Karpas-422 (cell line): ENCODE measurements at regions not wholly inside any gene's neighbourhood (a gene's known extent, or its start where the extent isn't known, plus 50 kb on each side); places are given as distances from the start of the nearest gene placed in this dataset.

ENCODE experiments used
- DNase-seq: peaks from one replicate; pipeline ENCODE4 v3.0.0-alpha.2; 2015
- H2AFZ ChIP-seq: fragments of 200-600 bp; sonication (generic); 2 replicates; pipeline ENCODE4 v1.6.1; 2014; ENCODE audit warnings: antibody characterized with exemption, low read length, mixed read lengths
- H3K27ac ChIP-seq: fragments of 200-600 bp; sonication (generic); 2 replicates; pipeline ENCODE4 v1.5.1; 2014; ENCODE audit warnings: mild to moderate bottlenecking, low read length, moderate library complexity
- H3K27me3 ChIP-seq: fragments of 200-600 bp; sonication (generic); 2 replicates; pipeline ENCODE4 v1.6.1; 2014; ENCODE audit warnings: low read length, mixed read lengths
- H3K36me3 ChIP-seq: fragments of 200-600 bp; sonication (generic); 2 replicates; pipeline ENCODE4 v1.6.1; 2014; ENCODE audit warnings: low read length, mixed read lengths; ENCODE audit not compliant: insufficient read depth
- H3K4me1 ChIP-seq: fragments of 200-600 bp; sonication (generic); 2 replicates; pipeline ENCODE4 v1.6.1; 2014; ENCODE audit warnings: mild to moderate bottlenecking, low read length, mixed read lengths
- H3K4me2 ChIP-seq: fragments of 200-600 bp; sonication (generic); 2 replicates; pipeline ENCODE4 v1.6.1; 2014; ENCODE audit warnings: low read length, low read depth, mild to moderate bottlenecking; ENCODE audit not compliant: poor library complexity, severe bottlenecking
- H3K4me3 ChIP-seq: fragments of 200-600 bp; sonication (generic); 2 replicates; pipeline ENCODE4 v1.5.1; 2014; ENCODE audit warnings: mild to moderate bottlenecking, antibody characterized with exemption, low read length, mixed read lengths
- H3K79me2 ChIP-seq: fragments of 200-600 bp; sonication (generic); 2 replicates; pipeline ENCODE4 v1.6.1; 2014; ENCODE audit warnings: mild to moderate bottlenecking, low read length, mixed read lengths
- H3K9ac ChIP-seq: fragments of 200-600 bp; sonication (generic); 2 replicates; pipeline ENCODE4 v1.6.0; 2014; ENCODE audit warnings: low read length
- H3K9me2 ChIP-seq: fragments of 200-600 bp; sonication (generic), shearing (Covaris generic); replicated peaks from 2 replicates; pipeline ENCODE4 v1.6.0; 2014; ENCODE audit warnings: mild to moderate bottlenecking, low read length, moderate library complexity; ENCODE audit not compliant: insufficient read depth
- H3K9me3 ChIP-seq: fragments of 300-700, 200-600 bp; sonication (generic); 2 replicates; pipeline ENCODE4 v1.6.1; 2014; ENCODE audit warnings: low read length, mixed read lengths
- H4K20me1 ChIP-seq: fragments of 200-600 bp; sonication (generic); 2 replicates; pipeline ENCODE4 v1.6.1; 2014; ENCODE audit warnings: mild to moderate bottlenecking, antibody characterized with exemption, low read length, low read depth; ENCODE audit not compliant: insufficient read depth

DNA sequence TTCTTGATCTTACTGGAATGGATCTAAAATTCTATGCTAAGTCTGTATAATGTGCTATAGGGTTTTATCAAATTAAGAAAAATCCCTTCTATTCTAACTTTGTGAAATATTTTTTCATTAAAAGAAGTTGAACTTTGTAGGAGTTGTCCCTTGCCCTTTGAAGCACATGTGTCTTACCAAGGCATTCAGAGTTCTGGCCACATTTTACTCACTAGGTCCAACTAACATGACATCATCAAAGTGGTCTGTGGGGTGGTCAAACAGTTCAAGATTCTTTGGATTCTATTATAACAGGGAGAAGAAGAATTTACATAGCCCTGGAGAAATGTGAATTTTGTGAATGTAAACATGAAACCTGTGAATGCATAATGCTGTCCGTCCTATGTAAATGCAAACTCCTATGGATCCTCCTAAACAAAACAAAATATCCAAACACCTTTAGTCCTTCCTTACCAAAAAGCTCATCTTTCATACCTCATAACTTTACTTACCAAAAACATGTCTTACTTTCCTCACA lies 88.7 kb downstream of the EBNA1BP2 start:
- Histone ChIP-seq H3K36me3 (no peaks in the 10 kb centered on the region), H3K9ac (no peak overlapping the region), H3K4me1 (no peaks in the 10 kb centered on the region), H3K9me2 (no peaks in the 10 kb centered on the region), H2AFZ (no peak overlapping the region), H3K4me3 (no peak overlapping the region), H4K20me1 (no peaks in the 10 kb centered on the region), H3K4me2 (no peak overlapping the region), H3K9me3 (no peaks in the 10 kb centered on the region), H3K27me3 (no peaks in the 10 kb centered on the region), H3K79me2 (no peaks in the 10 kb centered on the region), H3K27ac (no peak overlapping the region)
- DNase-seq: no peak

DNA sequence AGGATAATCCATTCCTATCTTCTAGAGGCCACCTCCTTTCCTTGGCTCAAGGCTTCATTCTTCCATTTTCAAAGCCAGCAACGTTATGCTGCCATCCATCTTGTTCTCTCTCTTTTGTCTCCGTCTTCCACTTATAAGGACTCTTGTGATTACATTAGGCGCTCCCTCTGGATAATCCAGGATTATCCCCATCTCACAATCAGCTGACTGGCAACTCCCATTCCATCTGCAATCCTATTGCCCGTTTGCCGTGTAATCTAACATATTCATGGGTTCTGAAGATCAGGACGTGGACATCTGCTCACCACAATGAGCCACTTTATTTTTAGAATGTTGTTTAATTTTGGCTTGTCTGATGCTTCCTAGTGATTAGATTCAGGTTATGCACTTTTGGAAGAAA lies 89.3 kb downstream of the EBNA1BP2 start:
- H3K9me3 ChIP-seq: no peaks in the 10 kb centered on the region
- H4K20me1 ChIP-seq: no peaks in the 10 kb centered on the region
- no peaks in the 10 kb centered on the region for H3K27me3 ChIP-seq
- no peaks in the 10 kb centered on the region for H3K9me2 ChIP-seq
- no peak overlapping the region for H3K4me2 ChIP-seq
- no peaks in the 10 kb centered on the region for H3K36me3 ChIP-seq
- H3K4me1 ChIP-seq: no peaks in the 10 kb centered on the region
- no peak overlapping the region for H3K9ac ChIP-seq
- H3K4me3 ChIP-seq: no peak overlapping the region
- no peak overlapping the region for H3K27ac ChIP-seq
- no peak for DNase-seq
- H3K79me2 ChIP-seq: no peaks in the 10 kb centered on the region
- H2AFZ ChIP-seq: no peak overlapping the region

DNA sequence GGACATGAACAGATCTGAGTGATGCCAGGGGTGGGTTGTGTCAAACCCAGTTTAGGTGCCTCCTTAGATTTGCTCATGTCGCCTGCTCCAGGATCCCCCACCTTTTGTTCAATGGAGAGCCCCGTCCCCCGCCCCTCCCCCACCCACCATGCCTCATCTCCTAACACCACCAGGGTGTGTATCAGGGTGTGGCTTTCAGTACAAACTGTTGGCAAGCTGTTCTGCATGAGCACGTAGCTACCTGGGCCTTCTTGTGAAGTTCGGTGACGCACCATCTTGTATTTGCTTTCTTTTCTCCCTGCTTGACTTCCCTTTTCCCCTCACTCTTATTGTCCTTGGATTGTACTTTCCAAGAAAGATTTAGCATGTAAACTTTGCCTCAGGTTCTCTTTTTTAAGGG lies 94.8 kb downstream of the EBNA1BP2 start:
- no peaks in the 10 kb centered on the region for H4K20me1 ChIP-seq
- no peak overlapping the region for H3K9ac ChIP-seq
- H2AFZ ChIP-seq: no peak overlapping the region
- no peaks in the 10 kb centered on the region for H3K9me3 ChIP-seq
- H3K27me3 ChIP-seq: no peaks in the 10 kb centered on the region
- no peak overlapping the region for H3K4me2 ChIP-seq
- no peak for DNase-seq
- no peaks in the 10 kb centered on the region for H3K36me3 ChIP-seq
- H3K27ac ChIP-seq: no peak overlapping the region
- H3K4me1 ChIP-seq: no peaks in the 10 kb centered on the region
- H3K4me3 ChIP-seq: no peak overlapping the region
- H3K9me2 ChIP-seq: no peaks in the 10 kb centered on the region
- H3K79me2 ChIP-seq: no peaks in the 10 kb centered on the region

DNA sequence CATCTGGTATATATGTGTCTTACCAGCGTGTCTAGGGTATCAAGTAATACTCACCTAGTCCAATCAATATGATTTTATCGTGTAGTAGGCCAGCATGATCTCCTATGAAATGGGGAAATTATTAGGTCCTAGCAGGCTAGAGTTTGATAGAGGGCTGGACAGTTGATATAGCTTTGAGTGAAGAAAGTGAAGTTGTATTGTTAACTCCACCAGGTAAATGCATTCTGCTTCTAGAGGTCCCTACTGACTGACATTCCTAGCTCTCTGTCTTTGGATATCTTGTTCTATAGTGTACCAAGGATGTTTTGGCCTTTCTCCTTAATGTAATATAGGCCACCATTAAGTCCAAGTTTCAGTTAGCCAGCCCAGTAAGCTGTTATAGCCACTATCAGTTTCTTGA lies 97.4 kb downstream of the EBNA1BP2 start:
- Histone ChIP-seq H3K27ac (no peak overlapping the region), H3K9me2 (no peaks in the 10 kb centered on the region), H3K4me1 (0 out of 2 replicates have a peak, but pooled peaks cover 4% of the 10 kb centered on the region), H3K36me3 (no peaks in the 10 kb centered on the region), H3K4me2 (no peak overlapping the region), H3K4me3 (no peak overlapping the region), H4K20me1 (no peaks in the 10 kb centered on the region), H3K9me3 (no peaks in the 10 kb centered on the region), H3K27me3 (no peaks in the 10 kb centered on the region), H3K9ac (no peak overlapping the region), H2AFZ (no peak overlapping the region), H3K79me2 (no peaks in the 10 kb centered on the region)
- no peak for DNase-seq

DNA sequence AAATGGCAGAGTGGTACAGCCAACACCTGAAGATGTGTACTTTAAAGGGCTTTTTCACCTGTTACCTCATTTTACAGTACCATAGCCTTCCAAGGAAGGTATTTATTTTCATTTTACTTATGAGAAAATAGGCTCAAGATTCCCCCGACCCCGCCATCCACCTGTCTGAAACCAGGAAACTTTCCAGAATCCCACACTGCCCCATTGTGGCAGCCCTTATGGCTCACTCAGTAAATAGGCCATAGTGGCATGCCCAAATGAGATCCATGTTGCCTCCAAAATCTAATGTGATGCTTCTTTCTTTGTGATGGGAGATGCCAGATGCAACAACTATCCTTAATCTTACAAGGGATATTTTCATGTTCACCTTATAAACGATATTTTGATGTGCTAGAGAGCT lies 97.8 kb downstream of the EBNA1BP2 start:
- no peaks in the 10 kb centered on the region for H3K9me2 ChIP-seq
- H3K36me3 ChIP-seq: no peaks in the 10 kb centered on the region
- H3K9me3 ChIP-seq: no peaks in the 10 kb centered on the region
- no peak overlapping the region for H2AFZ ChIP-seq
- no peak overlapping the region for H3K9ac ChIP-seq
- no peaks in the 10 kb centered on the region for H4K20me1 ChIP-seq
- H3K27ac ChIP-seq: no peak overlapping the region
- no peaks in the 10 kb centered on the region for H3K27me3 ChIP-seq
- no peak overlapping the region for H3K4me3 ChIP-seq
- no peak overlapping the region for H3K4me2 ChIP-seq
- 0 out of 2 replicates have a peak, but pooled peaks cover 4% of the 10 kb centered on the region for H3K4me1 ChIP-seq
- no peak for DNase-seq
- no peaks in the 10 kb centered on the region for H3K79me2 ChIP-seq

DNA sequence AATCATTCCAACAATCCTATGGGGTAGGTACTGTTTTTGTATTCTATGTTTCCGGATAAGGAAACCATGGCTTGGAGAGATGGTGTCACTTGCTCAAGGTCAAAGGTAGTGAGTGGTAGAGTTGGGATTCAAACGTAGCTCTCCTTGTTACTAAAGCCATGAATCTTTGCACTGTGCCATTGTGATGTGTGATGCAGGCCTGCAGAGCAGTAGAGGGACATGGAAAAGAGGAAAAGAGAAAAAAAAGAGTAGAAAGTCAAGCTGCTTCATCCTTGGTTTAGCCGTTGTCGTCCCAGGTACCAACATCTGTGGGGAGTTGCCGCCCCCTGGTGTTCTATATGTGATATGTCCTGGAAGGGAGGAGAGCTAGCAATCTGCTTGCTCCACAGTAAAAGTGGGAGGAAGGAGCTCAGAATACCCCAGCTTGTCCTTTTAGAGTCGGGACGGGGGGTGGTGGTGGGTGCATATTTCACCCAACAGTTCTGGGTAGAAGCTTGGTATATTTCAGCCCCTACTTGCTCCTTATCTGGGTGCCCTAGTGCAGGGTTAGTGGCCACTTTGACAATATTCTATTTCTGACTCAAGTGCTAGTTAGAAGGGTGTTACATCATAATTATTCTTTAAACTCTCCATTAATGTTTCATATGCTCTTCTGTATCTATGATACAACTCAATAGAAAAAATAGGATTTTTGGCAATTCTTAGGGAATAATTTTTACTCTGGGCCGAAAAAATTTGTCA lies 98.4 kb downstream of the EBNA1BP2 start:
- Histone ChIP-seq H4K20me1 (no peaks in the 10 kb centered on the region), H3K9ac (no peak overlapping the region), H3K36me3 (no peaks in the 10 kb centered on the region), H3K4me1 (0 out of 2 replicates have a peak, but pooled peaks cover 4% of the 10 kb centered on the region), H2AFZ (peak overlapping the region; percentile 41; the same call in 1 of the 2 replicates), H3K27me3 (no peaks in the 10 kb centered on the region), H3K27ac (no peak overlapping the region), H3K4me2 (no peak overlapping the region), H3K9me2 (no peaks in the 10 kb centered on the region), H3K9me3 (no peaks in the 10 kb centered on the region), H3K4me3 (no peak overlapping the region), H3K79me2 (no peaks in the 10 kb centered on the region)
- DNase-seq: peak; percentile 85

DNA sequence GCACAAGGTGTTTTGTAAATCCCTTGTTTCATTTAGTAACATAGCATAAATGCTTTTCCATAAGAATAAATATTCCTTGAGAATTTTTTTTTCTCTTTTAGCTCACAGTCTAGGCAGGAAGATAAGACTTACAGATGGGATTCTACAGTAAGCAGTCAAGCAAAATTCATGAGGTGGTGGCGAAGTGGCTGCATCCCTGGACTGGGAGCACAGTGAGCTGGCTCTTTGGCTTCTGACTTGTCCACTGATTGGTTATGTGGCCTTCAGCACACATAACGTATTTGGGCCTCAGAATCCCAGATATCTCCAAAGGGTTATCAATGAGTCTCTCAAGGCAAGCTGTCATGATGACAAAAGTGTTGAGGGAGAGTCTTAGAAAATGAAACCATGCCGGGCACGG lies 99.8 kb downstream of the EBNA1BP2 start:
- Histone ChIP-seq H3K4me2 (no peak overlapping the region), H3K4me1 (0 out of 2 replicates have a peak, but pooled peaks cover 4% of the 10 kb centered on the region), H3K9ac (no peak overlapping the region), H3K4me3 (no peak overlapping the region), H2AFZ (no peak overlapping the region), H3K9me2 (no peaks in the 10 kb centered on the region), H3K79me2 (no peaks in the 10 kb centered on the region), H3K27ac (no peak overlapping the region), H3K9me3 (no peaks in the 10 kb centered on the region), H4K20me1 (no peaks in the 10 kb centered on the region), H3K27me3 (no peaks in the 10 kb centered on the region), H3K36me3 (no peaks in the 10 kb centered on the region)
- DNase-seq: no peak

DNA sequence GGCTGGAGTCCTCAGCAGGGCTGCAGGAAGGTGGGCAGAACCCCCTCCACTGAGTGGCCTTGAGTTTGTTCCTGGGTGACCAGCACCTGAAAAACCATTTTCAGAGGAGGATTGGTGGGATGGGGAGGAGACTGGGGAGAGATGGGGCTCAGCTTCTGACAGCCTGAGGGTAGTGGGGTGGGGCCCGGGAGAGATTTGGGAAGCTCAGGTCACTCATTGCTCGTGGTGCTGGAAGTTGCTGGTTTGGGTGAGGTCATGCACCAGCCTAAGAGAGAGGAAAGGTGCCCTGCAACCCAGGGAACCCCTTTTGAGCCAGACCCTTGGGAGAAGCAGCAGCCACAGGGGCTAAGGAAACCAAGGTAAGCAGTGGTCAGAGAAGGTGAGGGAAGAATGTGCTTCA lies 100.8 kb downstream of the EBNA1BP2 start:
- Histone ChIP-seq H4K20me1 (no peaks in the 10 kb centered on the region), H3K4me3 (no peak overlapping the region), H3K9me3 (no peaks in the 10 kb centered on the region), H2AFZ (no peak overlapping the region), H3K4me1 (0 out of 2 replicates have a peak, but pooled peaks cover 4% of the 10 kb centered on the region), H3K27ac (no peak overlapping the region), H3K27me3 (no peaks in the 10 kb centered on the region), H3K36me3 (no peaks in the 10 kb centered on the region), H3K9me2 (no peaks in the 10 kb centered on the region), H3K9ac (no peak overlapping the region), H3K4me2 (no peak overlapping the region), H3K79me2 (no peaks in the 10 kb centered on the region)
- no peak for DNase-seq
